OCI-LY7 (cell line): ENCODE measurements at regions not wholly inside any gene's neighbourhood (a gene's known extent, or its start where the extent isn't known, plus 50 kb on each side); places are given as distances from the start of the nearest gene placed in this dataset.

Source experiments
- CTCF ChIP-seq: fragments of 200-600 bp; sonication (generic); conservative IDR thresholded peaks from 2 replicates; pipeline ENCODE4 v1.5.1; 2014; ENCODE audit warnings: mild to moderate bottlenecking, antibody characterized with exemption, low read length, moderate library complexity, mixed read lengths
- EZH2phosphoT487 ChIP-seq: fragments of 200-600 bp; sonication (generic); IDR thresholded peaks from 2 replicates; pipeline ENCODE4 v1.6.1; 2018; ENCODE audit warnings: low read depth, borderline replicate concordance, mild to moderate bottlenecking, mixed run types, antibody characterized with exemption, low read length, moderate library complexity, mixed read lengths

GRCh38 chr11:106477776-106478175 lies 400.3 kb downstream of the AASDHPPT start:
- TF ChIP-seq CTCF, result no peak
- no peak for TF ChIP-seq EZH2phosphoT487
